Skin of body (tissue), 1 donor: ENCODE measurements at regions not wholly inside any gene's neighbourhood (a gene's known extent, or its start where the extent isn't known, plus 50 kb on each side); places are given as distances from the start of the nearest gene placed in this dataset.

Experiments
- DNase-seq: peaks from one replicate; lab custom pipeline; 2025; lab: John Stamatoyannopoulos, UW

- no peak for DNase-seq
Observed at GRCh38 chr17:31715446-31715845, 143.6 kb downstream of the COPRS start.

- DNase-seq: no peak
Observed at GRCh38 chr17:31704483-31704882, 154.6 kb downstream of the COPRS start.

DNA sequence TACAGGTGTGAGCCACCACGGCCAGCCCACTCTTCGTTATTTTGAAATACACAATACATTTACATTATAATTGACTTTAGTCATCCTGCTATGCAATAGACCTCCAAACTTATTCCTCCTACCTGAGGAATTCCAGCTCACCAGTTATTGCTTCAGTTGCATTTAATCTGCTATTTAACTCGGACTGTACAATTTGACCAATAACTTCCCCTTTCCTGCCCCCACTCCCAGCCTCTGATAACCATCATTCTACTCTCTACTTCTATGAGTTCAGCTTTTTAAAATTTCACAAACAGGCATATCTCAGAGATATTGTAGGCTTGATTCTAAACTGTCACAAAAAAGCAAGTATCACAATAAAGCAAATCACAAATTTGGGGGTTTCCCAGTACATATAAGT is 157.0 kb downstream of the COPRS start:
- no peak for DNase-seq

GRCh38 chr17:31700973-31701372 is 158.1 kb downstream of the COPRS start:
- no peak for DNase-seq

DNA sequence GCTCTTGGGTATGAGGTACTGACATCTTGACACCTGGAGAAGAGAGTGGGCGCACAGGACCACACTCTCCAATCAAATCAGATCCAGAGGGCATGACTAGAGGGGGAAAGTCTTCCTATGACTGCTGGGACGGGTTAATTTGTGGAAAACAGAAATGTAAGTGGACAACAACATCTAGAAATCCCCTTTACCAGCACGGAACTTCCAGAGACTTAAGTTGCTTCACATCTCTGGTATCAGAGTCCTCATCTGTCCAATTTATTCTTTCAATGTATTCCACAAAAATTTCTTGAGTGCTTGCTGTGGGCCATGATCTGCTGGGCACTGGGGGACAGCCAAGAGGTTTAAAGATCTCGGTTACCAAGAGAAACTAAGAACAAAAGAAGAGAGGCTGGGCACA is 159.2 kb downstream of the COPRS start:
- DNase-seq: no peak

DNA sequence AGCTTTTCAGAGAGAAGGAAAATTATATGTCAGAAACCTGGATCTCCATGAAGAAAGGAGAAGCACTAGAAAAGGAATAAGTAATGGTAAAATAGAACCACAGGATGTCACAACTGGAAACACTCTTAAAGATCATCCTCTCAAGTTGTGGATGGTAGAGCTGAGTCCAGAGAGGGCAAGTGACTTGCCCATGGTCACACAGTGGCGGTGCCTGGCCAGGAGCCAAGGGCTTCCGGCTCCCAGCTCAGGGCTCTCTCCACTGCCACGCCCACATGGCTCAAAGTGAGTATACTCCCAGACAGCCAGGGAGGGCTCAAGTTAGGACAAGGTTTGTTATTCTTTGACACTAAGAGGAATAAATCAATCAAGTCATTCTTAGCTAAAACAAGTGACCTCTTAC is 159.8 kb downstream of the COPRS start:
- DNase-seq: no peak

GRCh38 chr17:31698751-31699150 is 160.3 kb downstream of the COPRS start:
- DNase-seq: no peak

DNA sequence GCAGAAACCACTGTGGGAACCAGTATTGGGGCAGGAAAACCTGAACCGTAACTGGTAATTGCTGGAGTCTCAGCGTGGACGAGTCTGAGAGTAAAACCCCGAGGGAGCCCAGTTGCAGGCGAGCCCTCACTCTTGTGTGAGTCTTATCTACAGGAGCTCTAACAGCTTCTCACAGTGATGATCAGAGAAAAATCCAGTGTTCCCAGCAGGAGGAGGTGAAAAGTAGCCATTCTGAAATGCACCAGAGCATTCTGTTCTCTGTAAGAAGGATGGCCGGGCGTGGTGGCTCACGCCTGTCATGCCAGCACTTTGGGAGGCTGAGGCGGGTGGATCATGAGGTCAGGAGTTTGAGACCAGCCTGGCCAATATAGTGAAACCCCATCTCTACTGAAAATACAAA is 161.2 kb downstream of the COPRS start:
- DNase-seq: no peak

DNA sequence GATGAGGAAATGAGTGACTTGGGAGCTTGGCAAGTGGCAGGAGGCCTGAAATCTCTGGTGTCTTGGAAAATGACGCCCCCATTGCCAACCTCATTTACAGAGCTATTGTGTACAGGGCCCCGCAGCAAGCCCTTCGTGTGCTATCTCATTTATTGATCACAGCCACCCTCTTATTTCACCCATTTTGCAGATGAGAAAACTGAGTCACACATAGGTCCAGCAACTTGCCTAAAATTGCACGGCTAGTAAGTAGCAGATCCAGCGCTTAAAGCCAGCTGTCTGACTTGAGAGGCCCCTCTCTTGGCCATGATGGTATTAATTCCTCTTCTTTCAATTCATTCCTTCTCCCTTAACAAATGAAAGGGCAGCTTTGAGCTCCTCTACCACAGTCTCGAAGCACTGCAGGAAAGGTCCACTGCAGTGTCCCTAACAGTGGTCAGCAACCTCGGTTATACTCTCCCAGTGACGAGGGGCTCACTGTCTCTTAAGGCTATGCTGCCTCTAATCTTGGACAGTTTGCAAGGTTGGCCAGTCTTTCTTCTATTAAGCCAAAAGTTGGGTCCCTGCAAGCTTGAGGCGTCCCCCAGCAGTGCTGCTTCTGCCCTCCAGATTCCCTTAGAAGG is 162.2 kb downstream of the COPRS start:
- DNase-seq: no peak

GRCh38 chr17:31696184-31696602 is 162.9 kb downstream of the COPRS start:
- peak; percentile 71 for DNase-seq

DNA sequence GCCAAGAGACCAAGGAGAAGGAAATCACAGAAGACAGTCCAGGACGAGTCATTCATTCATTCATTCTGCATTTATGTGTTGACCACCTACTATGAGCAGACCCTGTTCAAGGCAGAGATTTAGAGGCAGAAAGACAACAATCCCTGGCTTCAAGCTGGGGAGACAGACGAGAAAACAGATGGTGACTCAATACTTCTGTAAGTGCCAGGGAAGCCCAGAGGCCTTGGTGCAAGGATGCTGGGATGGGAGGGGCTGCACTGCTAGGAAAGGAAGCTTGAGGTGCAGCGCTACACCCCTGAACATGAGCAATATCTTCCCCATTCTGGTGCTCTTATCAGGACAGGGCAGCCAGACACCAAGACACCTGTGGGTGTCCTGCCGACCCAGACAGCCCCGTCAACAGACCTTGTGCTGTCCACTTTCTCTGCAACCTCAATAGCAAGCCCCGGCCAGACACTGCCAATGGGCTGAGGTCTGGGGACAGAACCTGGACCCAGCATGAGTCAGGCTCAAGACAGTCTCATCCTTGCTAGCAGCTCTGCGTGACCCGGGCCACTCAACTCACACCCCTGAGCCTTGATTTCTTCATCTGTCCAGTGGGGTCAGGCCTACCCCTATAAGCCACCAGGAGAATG is 163.5 kb downstream of the COPRS start:
- no peak for DNase-seq

- DNase-seq: no peak
Observed at GRCh38 chr17:31693433-31694220, 165.4 kb downstream of the COPRS start.

DNA sequence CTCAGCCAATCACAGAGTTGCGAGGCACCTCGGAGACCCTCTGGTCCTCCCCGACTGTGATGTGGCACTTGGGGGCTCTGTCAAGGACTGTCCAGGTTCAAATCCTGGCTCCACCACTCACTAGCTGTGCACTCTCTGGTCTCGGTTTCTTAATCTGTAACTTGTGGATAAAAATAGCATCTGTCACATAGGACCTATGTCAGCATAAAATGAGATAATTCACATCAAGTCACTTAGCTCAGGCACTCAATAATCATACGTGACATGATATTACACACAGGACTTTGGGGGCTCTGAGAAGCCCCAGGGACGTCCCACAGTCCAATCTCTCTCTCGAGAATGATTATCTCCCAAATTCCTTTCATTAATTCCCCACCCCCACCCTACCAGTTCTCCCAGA is 166.4 kb downstream of the COPRS start:
- no peak for DNase-seq

- no peak for DNase-seq
Observed at GRCh38 chr17:31692027-31692426, 167.0 kb downstream of the COPRS start.

DNA sequence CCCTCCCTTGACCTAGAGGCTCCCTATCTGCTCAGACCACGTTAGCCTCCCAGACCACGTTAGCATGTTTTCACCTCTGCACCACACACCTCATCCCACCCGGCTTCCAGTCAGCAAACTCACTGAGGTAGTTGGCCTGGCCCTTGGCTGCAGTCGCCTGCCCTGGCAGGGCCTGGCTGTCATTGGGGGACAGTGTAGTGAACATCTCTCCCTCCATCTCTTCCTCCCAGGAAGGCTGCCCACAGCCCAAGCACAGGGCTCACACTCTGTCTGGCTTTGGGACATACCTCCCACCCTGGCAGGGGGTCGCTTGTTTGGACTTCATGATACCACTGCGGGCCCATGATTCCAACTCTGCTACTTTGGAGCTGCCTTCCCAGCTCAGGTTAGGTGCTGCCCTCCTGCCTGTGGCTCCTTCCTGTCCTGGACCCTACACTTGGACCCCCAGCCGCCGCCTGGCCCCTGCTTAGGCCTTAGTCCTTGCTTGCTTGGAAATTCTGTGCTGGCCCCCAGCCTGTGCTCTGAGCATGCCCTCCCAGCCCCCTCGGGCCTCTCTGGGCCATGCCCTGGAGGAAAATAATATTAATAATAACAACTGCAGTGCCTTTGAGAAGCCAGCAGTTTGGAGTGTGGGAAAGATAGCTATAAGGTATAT is 167.7 kb downstream of the COPRS start:
- no peak for DNase-seq

GRCh38 chr17:31690151-31690551 is 168.9 kb downstream of the COPRS start:
- DNase-seq: no peak

- no peak for DNase-seq
Observed at GRCh38 chr17:31688701-31689100, 170.3 kb downstream of the COPRS start.

DNA sequence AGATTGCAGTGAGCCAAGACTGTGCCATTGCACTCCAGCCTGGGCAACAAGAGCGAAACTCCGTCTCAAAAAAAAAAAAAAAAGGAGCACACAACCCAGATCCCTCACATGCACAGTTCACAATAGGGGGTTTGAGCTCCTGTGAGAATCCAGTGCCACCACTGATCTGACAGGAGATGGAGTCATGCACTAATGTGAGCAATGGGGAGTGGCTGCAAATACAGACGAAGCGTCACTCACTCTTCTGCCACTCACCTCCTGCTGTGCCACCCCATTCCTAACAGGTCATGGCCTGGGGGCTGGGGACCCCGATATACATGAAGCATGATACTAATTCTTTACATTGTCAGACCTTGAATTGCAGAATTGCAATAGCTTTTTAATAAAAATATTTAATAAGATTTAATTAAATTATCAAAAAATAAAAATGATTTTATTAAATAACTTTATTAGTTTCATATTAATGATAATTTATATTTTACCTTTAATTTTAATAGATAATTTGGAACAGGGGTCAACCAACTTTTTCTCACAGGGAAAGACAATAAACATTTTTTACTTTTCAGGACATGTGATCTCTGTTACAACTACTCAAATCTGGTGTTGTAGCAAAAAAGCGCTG is 171.4 kb downstream of the COPRS start:
- no peak for DNase-seq

DNA sequence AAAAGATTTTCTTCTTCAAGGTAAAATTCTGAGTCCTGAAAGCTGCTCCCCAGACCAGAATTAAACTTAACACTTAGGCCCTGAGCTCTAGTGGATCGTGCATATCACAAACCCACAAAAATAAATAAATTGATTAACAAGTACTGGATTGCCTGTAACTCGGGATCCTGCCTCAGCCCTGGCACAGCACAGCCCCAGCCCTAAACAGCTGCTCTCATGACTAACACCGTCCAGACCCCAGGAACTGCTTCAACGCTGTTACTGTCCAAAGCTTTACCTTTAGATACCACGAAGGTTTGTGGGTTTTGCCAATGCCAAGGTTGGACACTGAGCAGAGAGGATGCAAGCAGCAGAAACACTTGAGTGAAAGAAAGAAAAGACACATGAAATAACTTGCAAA is 172.5 kb downstream of the COPRS start:
- no peak for DNase-seq

GRCh38 chr17:31684901-31685300 is 174.1 kb downstream of the COPRS start:
- no peak for DNase-seq

DNA sequence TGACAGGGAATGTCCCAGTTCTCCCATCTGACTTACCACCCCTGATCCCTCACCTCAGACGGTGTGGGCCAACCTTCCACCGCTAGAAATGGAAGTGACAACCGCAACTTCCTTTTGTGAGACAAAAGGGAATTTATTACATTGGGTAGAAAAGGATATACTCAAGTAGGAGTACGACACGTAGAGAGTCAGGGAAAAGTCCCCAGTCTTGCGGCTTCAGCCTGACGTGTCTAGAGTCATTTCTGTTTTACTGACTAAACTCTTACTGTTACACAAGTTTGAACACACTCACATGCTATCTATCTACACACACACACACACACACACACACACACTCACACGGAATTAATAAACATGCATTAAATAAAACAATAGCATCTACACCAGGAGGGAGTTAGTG is 178.9 kb downstream of the COPRS start:
- no peak for DNase-seq

DNA sequence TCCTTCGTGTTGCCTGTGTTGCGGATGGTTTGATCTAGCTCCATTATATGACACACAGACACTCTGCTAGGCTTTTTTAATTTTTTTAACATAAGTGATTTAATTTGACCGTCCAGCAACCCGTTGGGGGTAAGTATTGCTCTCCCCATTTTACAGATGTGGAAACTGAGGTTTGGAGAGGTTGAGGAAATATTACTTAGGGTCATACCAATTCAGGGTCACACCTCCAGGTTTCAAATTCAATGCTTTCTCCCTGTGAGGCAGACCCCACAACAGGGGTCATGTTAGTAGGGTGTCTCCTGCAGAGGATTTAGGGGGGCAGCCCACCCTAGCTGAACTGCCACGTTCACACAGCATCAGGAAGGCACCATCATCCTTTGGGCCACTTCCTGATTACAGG is 179.4 kb downstream of the COPRS start:
- no peak for DNase-seq
